ENCODE measurements at regions not wholly inside any gene's neighbourhood (a gene's known extent, or its start where the extent isn't known, plus 50 kb on each side); places are given as distances from the start of the nearest gene placed in this dataset.

GRCh38 chr9:118276784-118277183, 572.6 kb downstream of the TLR4 start:
- Histone ChIP-seq H3K79me2 (ENCODE audit: insufficient read depth, low read length) (no peaks in the 10 kb centered on the region), H3K4me1 (ENCODE audit: insufficient read depth, low read length, poor library complexity, severe bottlenecking) (no peaks in the 10 kb centered on the region), H4K20me1 (ENCODE audit: insufficient read depth, low read length, poor library complexity, severe bottlenecking) (no peaks in the 10 kb centered on the region), H3K9me3 (ENCODE audit: insufficient read depth, low read depth, low read length) (no peaks in the 10 kb centered on the region), H3K4me2 (ENCODE audit: low read depth, low read length, poor library complexity, severe bottlenecking) (no peak overlapping the region), H3F3A (ENCODE audit: low read depth) (no peaks in the 10 kb centered on the region), H3K9ac (ENCODE audit: low read depth, low read length, poor library complexity, severe bottlenecking) (no peak overlapping the region), H3K27me3 (ENCODE audit: insufficient read depth, low read length, poor library complexity, severe bottlenecking) (no peaks in the 10 kb centered on the region), H3K36me3 (ENCODE audit: insufficient read depth, low read length) (no peaks in the 10 kb centered on the region), H3K9me2 (replicated peaks; ENCODE audit: low read depth, low read length) (no peaks in the 10 kb centered on the region), H3K4me3 (ENCODE audit: low read length, poor library complexity, severe bottlenecking) (no peak overlapping the region), H2AFZ (ENCODE audit: low read length) (no peak overlapping the region)
- no peak for TF ChIP-seq CTCF (conservative IDR thresholded peaks at IDR 0.05; ENCODE audit: low read length)
- TF ChIP-seq EZH2phosphoT487 (IDR thresholded peaks at IDR 0.05; ENCODE audit: borderline replicate concordance) = no peak

GRCh38 chr9:118281772-118282171, 577.6 kb downstream of the TLR4 start:
- H3K9me3 ChIP-seq (ENCODE audit: insufficient read depth, low read depth, low read length) = no peaks in the 10 kb centered on the region
- no peaks in the 10 kb centered on the region for H3K4me1 ChIP-seq (ENCODE audit: insufficient read depth, low read length, poor library complexity, severe bottlenecking)
- H3K9ac ChIP-seq (ENCODE audit: low read depth, low read length, poor library complexity, severe bottlenecking) = no peak overlapping the region
- no peak overlapping the region for H2AFZ ChIP-seq (ENCODE audit: low read length)
- no peaks in the 10 kb centered on the region for H3K79me2 ChIP-seq (ENCODE audit: insufficient read depth, low read length)
- H4K20me1 ChIP-seq (ENCODE audit: insufficient read depth, low read length, poor library complexity, severe bottlenecking) = no peaks in the 10 kb centered on the region
- H3K4me3 ChIP-seq (ENCODE audit: low read length, poor library complexity, severe bottlenecking) = no peak overlapping the region
- H3K27me3 ChIP-seq (ENCODE audit: insufficient read depth, low read length, poor library complexity, severe bottlenecking) = no peaks in the 10 kb centered on the region
- H3K36me3 ChIP-seq (ENCODE audit: insufficient read depth, low read length) = no peaks in the 10 kb centered on the region
- H3F3A ChIP-seq (ENCODE audit: low read depth) = no peaks in the 10 kb centered on the region
- no peak overlapping the region for H3K4me2 ChIP-seq (ENCODE audit: low read depth, low read length, poor library complexity, severe bottlenecking)
- no peaks in the 10 kb centered on the region for H3K9me2 ChIP-seq (replicated peaks; ENCODE audit: low read depth, low read length)
- no peak for TF ChIP-seq CTCF (conservative IDR thresholded peaks at IDR 0.05; ENCODE audit: low read length)

- Histone ChIP-seq H3K9me2 (replicated peaks; ENCODE audit: low read depth, low read length) (no peaks in the 10 kb centered on the region), H3K79me2 (ENCODE audit: insufficient read depth, low read length) (no peaks in the 10 kb centered on the region), H3K36me3 (ENCODE audit: insufficient read depth, low read length) (no peaks in the 10 kb centered on the region), H3F3A (ENCODE audit: low read depth) (no peaks in the 10 kb centered on the region), H3K9ac (ENCODE audit: low read depth, low read length, poor library complexity, severe bottlenecking) (no peak overlapping the region), H3K9me3 (ENCODE audit: insufficient read depth, low read depth, low read length) (no peaks in the 10 kb centered on the region), H3K27me3 (ENCODE audit: insufficient read depth, low read length, poor library complexity, severe bottlenecking) (no peaks in the 10 kb centered on the region), H2AFZ (ENCODE audit: low read length) (no peak overlapping the region), H3K4me2 (ENCODE audit: low read depth, low read length, poor library complexity, severe bottlenecking) (no peak overlapping the region), H4K20me1 (ENCODE audit: insufficient read depth, low read length, poor library complexity, severe bottlenecking) (no peaks in the 10 kb centered on the region), H3K4me3 (ENCODE audit: low read length, poor library complexity, severe bottlenecking) (no peak overlapping the region), H3K4me1 (ENCODE audit: insufficient read depth, low read length, poor library complexity, severe bottlenecking) (no peaks in the 10 kb centered on the region)
- TF ChIP-seq EZH2phosphoT487 (IDR thresholded peaks at IDR 0.05; ENCODE audit: borderline replicate concordance) (no peak), CTCF (conservative IDR thresholded peaks at IDR 0.05; ENCODE audit: low read length) (no peak)
Observed at GRCh38 chr9:118283488-118283887, 579.3 kb downstream of the TLR4 start.
